Suprapubic skin (tissue), 3 donors: ENCODE measurements at regions not wholly inside any gene's neighbourhood (a gene's known extent, or its start where the extent isn't known, plus 50 kb on each side); places are given as distances from the start of the nearest gene placed in this dataset.

Experiments
- EP300 ChIP-seq: sonication (generic); formaldehyde crosslinking; IDR thresholded peaks from one replicate; pipeline ENCODE4 v1.6.1; 2017; ENCODE audit warnings: antibody characterized with exemption
- TF ChIP-seq, protein P1 (sequence below), 2 donors: fragments of 200-600 bp in 1 of 2; fragments of 450-650 bp in 1 of 2; sonication (generic) in 1 of 2; IDR thresholded peaks; one replicate each; pipeline ENCODE4 v1.5.1; 2016 to 2019; ENCODE audit warnings: antibody characterized with exemption in 2 of 2, mild to moderate bottlenecking in 1 of 2, moderate library complexity in 1 of 2

DNA sequence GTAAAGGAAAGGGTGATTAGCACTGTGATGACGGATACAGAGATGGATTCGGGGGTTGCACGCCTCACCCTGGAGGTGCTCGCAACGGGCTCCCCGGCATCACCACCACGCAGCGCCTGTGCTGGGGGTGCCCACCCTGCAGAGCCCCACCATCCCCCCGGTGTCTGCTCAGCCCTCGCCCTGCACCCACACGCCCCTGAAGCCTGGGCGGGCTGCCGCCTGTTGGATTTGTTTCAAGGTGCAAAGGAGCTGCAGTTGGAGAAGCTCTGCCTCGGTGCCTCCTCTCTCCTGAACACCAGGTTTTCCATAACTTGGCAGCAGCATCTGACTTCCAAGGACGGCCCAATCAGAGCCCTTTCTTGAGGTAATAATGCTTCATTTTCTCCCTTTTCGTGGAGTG is 106.1 kb upstream of the TMEM132D start:
- TF ChIP-seq, protein P1, sequence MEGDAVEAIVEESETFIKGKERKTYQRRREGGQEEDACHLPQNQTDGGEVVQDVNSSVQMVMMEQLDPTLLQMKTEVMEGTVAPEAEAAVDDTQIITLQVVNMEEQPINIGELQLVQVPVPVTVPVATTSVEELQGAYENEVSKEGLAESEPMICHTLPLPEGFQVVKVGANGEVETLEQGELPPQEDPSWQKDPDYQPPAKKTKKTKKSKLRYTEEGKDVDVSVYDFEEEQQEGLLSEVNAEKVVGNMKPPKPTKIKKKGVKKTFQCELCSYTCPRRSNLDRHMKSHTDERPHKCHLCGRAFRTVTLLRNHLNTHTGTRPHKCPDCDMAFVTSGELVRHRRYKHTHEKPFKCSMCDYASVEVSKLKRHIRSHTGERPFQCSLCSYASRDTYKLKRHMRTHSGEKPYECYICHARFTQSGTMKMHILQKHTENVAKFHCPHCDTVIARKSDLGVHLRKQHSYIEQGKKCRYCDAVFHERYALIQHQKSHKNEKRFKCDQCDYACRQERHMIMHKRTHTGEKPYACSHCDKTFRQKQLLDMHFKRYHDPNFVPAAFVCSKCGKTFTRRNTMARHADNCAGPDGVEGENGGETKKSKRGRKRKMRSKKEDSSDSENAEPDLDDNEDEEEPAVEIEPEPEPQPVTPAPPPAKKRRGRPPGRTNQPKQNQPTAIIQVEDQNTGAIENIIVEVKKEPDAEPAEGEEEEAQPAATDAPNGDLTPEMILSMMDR (IDR thresholded peaks at IDR 0.05): no peak
- no peak for TF ChIP-seq EP300
